ENCODE measurements at regions not wholly inside any gene's neighbourhood (a gene's known extent, or its start where the extent isn't known, plus 50 kb on each side); places are given as distances from the start of the nearest gene placed in this dataset.

- Mint-ChIP-seq H3K4me3 (ENCODE audit: unreplicated experiment) (no peak overlapping the region), H3K9me3 (ENCODE audit: unreplicated experiment) (no peaks in the 10 kb centered on the region), H3K27ac (ENCODE audit: low read depth, unreplicated experiment) (no peak overlapping the region), H3K36me3 (ENCODE audit: insufficient read depth, unreplicated experiment) (no peaks in the 10 kb centered on the region), H3K27me3 (ENCODE audit: insufficient read depth, unreplicated experiment) (peaks cover 47% of the 10 kb centered on the region), H3K4me1 (ENCODE audit: insufficient read depth, unreplicated experiment) (no peaks in the 10 kb centered on the region)
- CTCF ChIA-PET: interaction anchor here (0.6 kb wide), 1 partner anchor 436 kb away, joined by 3 read pairs; no protein-coding TSS in a partner anchor
- intact Hi-C loops (cut with micrococcal nuclease): no loop called here
- no TSS peak for BruUV-seq (replicated peaks)
- POLR2A ChIA-PET: interaction anchor here (0.6 kb wide), 2 partner anchors 19 to 177 kb away, joined by 3 to 4 read pairs; no protein-coding TSS in a partner anchor
- peak; percentile 11 for DNase-seq (ENCODE audit: unreplicated experiment)
- TF ChIP-seq, protein P1, sequence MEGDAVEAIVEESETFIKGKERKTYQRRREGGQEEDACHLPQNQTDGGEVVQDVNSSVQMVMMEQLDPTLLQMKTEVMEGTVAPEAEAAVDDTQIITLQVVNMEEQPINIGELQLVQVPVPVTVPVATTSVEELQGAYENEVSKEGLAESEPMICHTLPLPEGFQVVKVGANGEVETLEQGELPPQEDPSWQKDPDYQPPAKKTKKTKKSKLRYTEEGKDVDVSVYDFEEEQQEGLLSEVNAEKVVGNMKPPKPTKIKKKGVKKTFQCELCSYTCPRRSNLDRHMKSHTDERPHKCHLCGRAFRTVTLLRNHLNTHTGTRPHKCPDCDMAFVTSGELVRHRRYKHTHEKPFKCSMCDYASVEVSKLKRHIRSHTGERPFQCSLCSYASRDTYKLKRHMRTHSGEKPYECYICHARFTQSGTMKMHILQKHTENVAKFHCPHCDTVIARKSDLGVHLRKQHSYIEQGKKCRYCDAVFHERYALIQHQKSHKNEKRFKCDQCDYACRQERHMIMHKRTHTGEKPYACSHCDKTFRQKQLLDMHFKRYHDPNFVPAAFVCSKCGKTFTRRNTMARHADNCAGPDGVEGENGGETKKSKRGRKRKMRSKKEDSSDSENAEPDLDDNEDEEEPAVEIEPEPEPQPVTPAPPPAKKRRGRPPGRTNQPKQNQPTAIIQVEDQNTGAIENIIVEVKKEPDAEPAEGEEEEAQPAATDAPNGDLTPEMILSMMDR (IDR thresholded peaks at IDR 0.05; ENCODE audit: unreplicated experiment): no peak
Measured at GRCh38 chr10:78549140-78549935, 515.7 kb downstream of the RPS24 start.

DNA sequence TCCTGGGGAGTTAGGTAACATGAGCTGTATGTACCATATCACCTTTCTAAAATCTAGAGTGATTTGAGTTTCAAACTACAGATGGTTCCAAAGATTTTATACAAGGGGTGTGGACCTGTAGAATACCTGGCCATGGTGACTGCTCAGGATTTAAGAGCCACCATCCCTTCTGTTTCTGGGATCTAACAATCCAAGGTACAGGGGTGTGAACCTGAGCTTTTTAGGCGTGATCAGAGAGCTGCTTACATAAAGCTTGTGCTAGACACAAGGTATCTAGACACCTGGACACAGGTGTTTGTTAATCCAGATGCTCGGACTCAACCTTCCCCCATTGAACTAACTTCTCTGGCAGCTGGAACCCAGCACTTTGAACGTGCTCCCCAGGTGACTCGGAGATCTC, 516.4 kb downstream of the RPS24 start:
- Mint-ChIP-seq H3K4me1 (ENCODE audit: insufficient read depth, unreplicated experiment) (no peaks in the 10 kb centered on the region), H3K27me3 (ENCODE audit: insufficient read depth, unreplicated experiment) (peaks cover 47% of the 10 kb centered on the region), H3K36me3 (ENCODE audit: insufficient read depth, unreplicated experiment) (no peaks in the 10 kb centered on the region), H3K9me3 (ENCODE audit: unreplicated experiment) (no peaks in the 10 kb centered on the region), H3K27ac (ENCODE audit: low read depth, unreplicated experiment) (no peak overlapping the region), H3K4me3 (ENCODE audit: unreplicated experiment) (no peak overlapping the region)
- TF ChIP-seq, protein P1 (IDR thresholded peaks at IDR 0.05; ENCODE audit: unreplicated experiment): no peak
- no peak for DNase-seq (ENCODE audit: unreplicated experiment)
- intact Hi-C loops (cut with micrococcal nuclease): no loop called here
- no TSS peak for BruUV-seq (replicated peaks)
- POLR2A ChIA-PET: no interaction called here
- CTCF ChIA-PET: interaction anchor here (0.6 kb wide), 1 partner anchor 301 kb away, joined by 3 read pairs; no protein-coding TSS in a partner anchor

- no peak overlapping the region for H3K27ac Mint-ChIP-seq (ENCODE audit: low read depth, unreplicated experiment)
- DNase-seq (ENCODE audit: unreplicated experiment): no peak
- ChIA-PET CTCF (no interaction called here), POLR2A (no interaction called here)
- TF ChIP-seq, protein P1 (IDR thresholded peaks at IDR 0.05; ENCODE audit: unreplicated experiment): no peak
- H3K36me3 Mint-ChIP-seq (ENCODE audit: insufficient read depth, unreplicated experiment): no peaks in the 10 kb centered on the region
- H3K4me3 Mint-ChIP-seq (ENCODE audit: unreplicated experiment): no peak overlapping the region
- intact Hi-C loops (cut with micrococcal nuclease): no loop called here
- H3K4me1 Mint-ChIP-seq (ENCODE audit: insufficient read depth, unreplicated experiment): no peaks in the 10 kb centered on the region
- no TSS peak for BruUV-seq (replicated peaks)
- no peaks in the 10 kb centered on the region for H3K9me3 Mint-ChIP-seq (ENCODE audit: unreplicated experiment)
- peaks cover 48% of the 10 kb centered on the region for H3K27me3 Mint-ChIP-seq (ENCODE audit: insufficient read depth, unreplicated experiment)
Measured at GRCh38 chr10:78550716-78551115, 517.1 kb downstream of the RPS24 start.

DNA sequence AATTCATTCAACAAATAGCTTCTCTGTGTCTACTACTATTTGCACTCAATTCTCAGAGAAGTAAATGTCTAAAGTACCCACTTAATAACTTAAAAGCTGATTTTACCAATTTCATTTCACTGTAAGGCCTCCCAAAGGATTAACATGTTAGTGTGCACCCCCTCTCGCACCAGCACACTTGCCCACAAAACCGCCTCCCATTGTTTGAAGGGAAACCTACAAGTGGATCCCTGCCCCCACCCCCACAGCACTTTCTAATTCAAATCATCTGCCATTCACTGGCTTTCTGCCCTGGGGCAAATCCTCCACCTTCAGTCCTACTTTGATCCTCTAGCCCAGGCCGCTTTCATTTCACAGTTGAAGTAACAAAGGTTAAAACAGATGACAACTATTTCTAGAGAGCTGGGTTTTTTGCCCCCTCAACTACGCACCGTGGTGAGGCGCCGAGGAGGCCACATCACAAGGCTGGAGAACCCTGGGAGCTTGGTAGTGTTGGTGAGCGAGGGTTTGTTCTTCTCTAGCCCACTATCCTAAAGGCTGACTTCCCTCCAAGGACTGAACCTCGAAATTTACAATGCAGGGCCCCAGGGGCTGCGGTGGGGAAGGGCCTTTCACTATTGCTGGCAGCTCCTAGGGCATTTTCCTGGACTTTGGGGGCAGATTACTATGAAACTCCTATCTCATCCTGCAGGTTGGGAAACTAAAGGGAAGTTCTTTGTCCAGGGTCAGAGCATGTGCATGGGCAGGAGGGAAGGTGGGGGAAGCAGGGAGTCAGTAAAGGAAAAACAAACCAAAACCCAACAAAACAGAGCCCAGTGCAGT, 517.4 kb upstream of the ZMIZ1 start:
- intact Hi-C loops (cut with micrococcal nuclease): no loop called here
- peaks cover 54% of the 10 kb centered on the region for H3K27me3 Mint-ChIP-seq (ENCODE audit: insufficient read depth, unreplicated experiment)
- ChIA-PET POLR2A (interaction anchor here (0.8 kb wide), 1 partner anchor 85 kb away, joined by 3 read pairs; no protein-coding TSS in a partner anchor), CTCF (no interaction called here)
- H3K9me3 Mint-ChIP-seq (ENCODE audit: unreplicated experiment): peaks cover 6% of the 10 kb centered on the region
- no peak overlapping the region for H3K27ac Mint-ChIP-seq (ENCODE audit: low read depth, unreplicated experiment)
- no peaks in the 10 kb centered on the region for H3K4me1 Mint-ChIP-seq (ENCODE audit: insufficient read depth, unreplicated experiment)
- H3K4me3 Mint-ChIP-seq (ENCODE audit: unreplicated experiment): no peak overlapping the region
- TF ChIP-seq, protein P1 (IDR thresholded peaks at IDR 0.05; ENCODE audit: unreplicated experiment): no peak
- no TSS peak for BruUV-seq (replicated peaks)
- H3K36me3 Mint-ChIP-seq (ENCODE audit: insufficient read depth, unreplicated experiment): no peaks in the 10 kb centered on the region
- no peak for DNase-seq (ENCODE audit: unreplicated experiment)

Measured in MCF 10A (cell line).